ENCODE measurements at regions not wholly inside any gene's neighbourhood (a gene's known extent, or its start where the extent isn't known, plus 50 kb on each side); places are given as distances from the start of the nearest gene placed in this dataset.

DNA sequence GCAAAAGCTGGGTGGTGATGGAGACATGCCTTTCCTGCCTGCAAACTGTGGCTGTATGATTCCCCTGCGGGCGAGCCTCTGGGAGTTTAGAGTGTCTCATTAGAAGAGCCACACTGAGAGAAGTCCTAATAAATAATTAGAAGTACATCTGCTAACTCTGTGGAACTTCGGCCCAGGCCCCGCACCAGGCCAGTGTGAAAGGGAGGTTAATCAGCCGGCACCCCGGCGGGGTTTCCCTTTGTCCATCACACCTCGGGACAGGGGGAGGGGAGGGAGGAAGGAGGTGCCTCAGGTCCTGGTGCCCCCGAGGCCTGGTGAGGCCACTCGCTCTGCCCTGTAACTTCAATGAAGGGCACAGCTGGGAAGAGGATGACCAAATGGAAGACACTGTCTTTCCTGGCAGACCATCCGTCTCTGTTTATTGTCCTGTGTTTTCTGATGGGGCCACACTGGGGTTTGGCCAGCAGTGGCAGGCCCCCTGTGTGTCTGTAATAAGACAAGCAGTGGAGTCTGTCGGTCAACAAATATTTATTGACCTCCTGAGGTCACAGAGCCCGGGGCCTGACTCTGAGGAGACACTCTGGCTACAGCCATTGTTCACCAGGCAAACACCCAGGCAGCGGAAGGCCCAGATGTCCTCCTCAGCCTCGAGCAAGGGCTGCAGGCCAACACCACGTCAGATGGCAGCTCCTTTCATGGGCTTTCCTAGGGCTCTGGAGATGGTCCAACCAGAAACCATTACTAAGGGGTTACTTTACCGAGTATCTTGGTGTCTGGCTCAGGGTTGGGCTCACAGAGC is 267.5 kb upstream of the RAB4A start:
- no peak for ATAC-seq (ENCODE audit: low FRiP score in 2 of 2)
- WGBS, 2 donors, result 79 to 90% methylated on average over 8 to 17 of the region's 17 CpGs
- peak in 1 of 2 donors; percentile 46 for DNase-seq
- H3K27me3 ChIP-seq, result no peaks in the 10 kb centered on the region
- no peak overlapping the region for H3K4me3 ChIP-seq
- H3K4me1 ChIP-seq, result no peaks in the 10 kb centered on the region
- H3K9me3 ChIP-seq, result no peaks in the 10 kb centered on the region
- no peak for TF ChIP-seq EP300 (IDR thresholded peaks at IDR 0.05)
- TF ChIP-seq POLR2A (IDR thresholded peaks at IDR 0.05), result no peak
- TF ChIP-seq POLR2AphosphoS5 (IDR thresholded peaks at IDR 0.05), result no peak
- TF ChIP-seq, protein P1, sequence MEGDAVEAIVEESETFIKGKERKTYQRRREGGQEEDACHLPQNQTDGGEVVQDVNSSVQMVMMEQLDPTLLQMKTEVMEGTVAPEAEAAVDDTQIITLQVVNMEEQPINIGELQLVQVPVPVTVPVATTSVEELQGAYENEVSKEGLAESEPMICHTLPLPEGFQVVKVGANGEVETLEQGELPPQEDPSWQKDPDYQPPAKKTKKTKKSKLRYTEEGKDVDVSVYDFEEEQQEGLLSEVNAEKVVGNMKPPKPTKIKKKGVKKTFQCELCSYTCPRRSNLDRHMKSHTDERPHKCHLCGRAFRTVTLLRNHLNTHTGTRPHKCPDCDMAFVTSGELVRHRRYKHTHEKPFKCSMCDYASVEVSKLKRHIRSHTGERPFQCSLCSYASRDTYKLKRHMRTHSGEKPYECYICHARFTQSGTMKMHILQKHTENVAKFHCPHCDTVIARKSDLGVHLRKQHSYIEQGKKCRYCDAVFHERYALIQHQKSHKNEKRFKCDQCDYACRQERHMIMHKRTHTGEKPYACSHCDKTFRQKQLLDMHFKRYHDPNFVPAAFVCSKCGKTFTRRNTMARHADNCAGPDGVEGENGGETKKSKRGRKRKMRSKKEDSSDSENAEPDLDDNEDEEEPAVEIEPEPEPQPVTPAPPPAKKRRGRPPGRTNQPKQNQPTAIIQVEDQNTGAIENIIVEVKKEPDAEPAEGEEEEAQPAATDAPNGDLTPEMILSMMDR (IDR thresholded peaks at IDR 0.05), result no peak
- H3K27ac ChIP-seq, result no peak overlapping the region
- no peaks in the 10 kb centered on the region for H3K36me3 ChIP-seq

DNA sequence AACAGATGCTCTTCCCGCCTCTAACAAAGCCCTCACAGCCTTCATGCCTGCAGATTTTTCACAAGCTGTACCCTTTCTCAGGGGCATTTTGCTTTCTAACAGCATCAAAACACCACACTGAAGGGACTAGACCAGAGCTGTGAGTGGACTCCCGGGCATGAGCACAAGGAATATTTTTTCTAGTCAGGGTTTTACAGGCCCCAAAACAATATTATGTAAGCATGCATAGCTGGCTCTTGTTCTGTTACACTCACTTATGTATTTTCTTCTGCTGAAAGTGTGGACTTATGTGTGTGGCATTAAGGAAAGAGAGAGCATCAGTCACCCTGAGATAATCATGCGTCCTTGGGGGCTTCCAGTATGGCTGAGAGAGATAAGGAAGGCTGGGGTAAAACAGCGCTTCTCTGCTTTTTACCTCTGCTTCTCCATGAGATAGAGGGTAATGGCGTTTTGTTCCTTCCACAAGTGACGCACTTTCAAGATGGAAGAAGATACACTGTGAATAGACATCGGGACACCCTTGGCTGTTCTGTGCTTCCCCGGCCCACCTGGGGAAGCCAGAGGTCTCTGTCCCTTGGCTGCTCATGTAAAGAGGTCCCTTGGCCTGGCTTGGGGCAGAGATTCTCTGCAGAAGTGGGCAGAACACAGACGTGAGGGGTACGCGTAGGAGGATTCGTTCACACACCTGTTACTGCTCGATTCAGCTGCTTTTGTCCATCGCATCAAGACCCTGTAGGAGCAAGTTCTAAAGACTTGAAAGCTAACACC is 266.7 kb upstream of the RAB4A start:
- Histone ChIP-seq H3K27ac (no peak overlapping the region), H3K27me3 (no peaks in the 10 kb centered on the region), H3K36me3 (no peaks in the 10 kb centered on the region), H3K9me3 (no peaks in the 10 kb centered on the region), H3K4me3 (no peak overlapping the region), H3K4me1 (no peaks in the 10 kb centered on the region)
- DNase-seq, result no peak
- WGBS, 2 donors, result 93 to 95% methylated on average over 14 of the region's 14 CpGs
- TF ChIP-seq, protein P1 (IDR thresholded peaks at IDR 0.05), result no peak
- TF ChIP-seq POLR2A (IDR thresholded peaks at IDR 0.05) (no peak), EP300 (IDR thresholded peaks at IDR 0.05) (no peak), POLR2AphosphoS5 (IDR thresholded peaks at IDR 0.05) (no peak)
- no peak for ATAC-seq (ENCODE audit: low FRiP score in 2 of 2)

- H3K36me3 ChIP-seq, result no peaks in the 10 kb centered on the region
- H3K27ac ChIP-seq, result no peak overlapping the region
- no peaks in the 10 kb centered on the region for H3K27me3 ChIP-seq
- no peaks in the 10 kb centered on the region for H3K9me3 ChIP-seq
- TF ChIP-seq POLR2AphosphoS5 (IDR thresholded peaks at IDR 0.05) (no peak), POLR2A (IDR thresholded peaks at IDR 0.05) (no peak), EP300 (IDR thresholded peaks at IDR 0.05) (no peak)
- TF ChIP-seq, protein P1 (IDR thresholded peaks at IDR 0.05), result no peak
- WGBS, 2 donors, result 88 to 97% methylated on average over 3 of the region's 3 CpGs
- ATAC-seq (ENCODE audit: low FRiP score in 2 of 2) (no peak), DNase-seq (no peak)
- H3K4me3 ChIP-seq, result no peak overlapping the region
- no peaks in the 10 kb centered on the region for H3K4me1 ChIP-seq
Measured at GRCh38 chr1:229005097-229005496, 265.8 kb upstream of the RAB4A start.

DNA sequence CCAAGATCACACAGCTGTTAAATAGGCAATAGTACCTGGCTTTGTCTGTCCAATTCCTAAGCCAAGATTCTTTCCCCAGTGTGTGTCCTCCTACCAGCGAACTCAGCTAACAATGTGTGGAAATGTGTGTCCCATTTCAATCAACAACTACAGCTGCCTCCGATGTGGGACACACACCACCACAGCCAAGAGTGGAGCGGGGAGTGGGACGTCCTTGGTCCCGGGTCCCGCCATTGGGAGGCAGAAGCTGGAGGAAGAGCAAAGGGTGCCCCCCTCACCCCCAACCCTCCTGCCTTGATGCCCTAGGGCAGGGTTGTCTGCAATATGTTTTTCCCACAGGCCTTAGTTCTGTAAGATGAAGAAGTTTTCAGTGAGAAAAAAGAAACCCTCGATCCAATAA is 265.4 kb upstream of the RAB4A start:
- H3K4me1 ChIP-seq, result no peaks in the 10 kb centered on the region
- DNase-seq (no peak), ATAC-seq (ENCODE audit: low FRiP score in 2 of 2) (no peak)
- no peaks in the 10 kb centered on the region for H3K9me3 ChIP-seq
- H3K27me3 ChIP-seq, result no peaks in the 10 kb centered on the region
- TF ChIP-seq POLR2AphosphoS5 (IDR thresholded peaks at IDR 0.05), result no peak
- no peak overlapping the region for H3K27ac ChIP-seq
- H3K36me3 ChIP-seq, result no peaks in the 10 kb centered on the region
- WGBS, 2 donors, result 68 to 85% methylated on average over 7 of the region's 7 CpGs
- no peak overlapping the region for H3K4me3 ChIP-seq

- H3K9me3 ChIP-seq, result no peaks in the 10 kb centered on the region
- H3K27me3 ChIP-seq, result no peaks in the 10 kb centered on the region
- H3K27ac ChIP-seq, result no peak overlapping the region
- TF ChIP-seq EP300 (IDR thresholded peaks at IDR 0.05) (no peak), POLR2AphosphoS5 (IDR thresholded peaks at IDR 0.05) (no peak)
- TF ChIP-seq, protein P1 (IDR thresholded peaks at IDR 0.05), result no peak
- DNase-seq, result no peak
- WGBS, 2 donors, result 86 to 88% methylated on average over 10 to 12 of the region's 12 CpGs
- H3K4me1 ChIP-seq, result no peaks in the 10 kb centered on the region
- no peak for ATAC-seq (ENCODE audit: low FRiP score in 2 of 2)
- no peak overlapping the region for H3K4me3 ChIP-seq
- H3K36me3 ChIP-seq, result no peaks in the 10 kb centered on the region
Measured at GRCh38 chr1:229006121-229006870, 264.6 kb upstream of the RAB4A start.

Data from upper lobe of left lung (tissue), 6 donors.